GM21447 (cell line): ENCODE measurements at regions not wholly inside any gene's neighbourhood (a gene's known extent, or its start where the extent isn't known, plus 50 kb on each side); places are given as distances from the start of the nearest gene placed in this dataset.
"Not testable (repeated sequence)": the region's sequence is repeated elsewhere in the genome, so short reads cannot be mapped to it uniquely, and the experiment has no call there.

Source experiments
- ATAC-seq: cut with Tn5 transposase; IDR thresholded peaks from one replicate; pipeline ENCODE4 v1.9.1; 2021; ENCODE audit not compliant: unreplicated experiment

GRCh38 chr5:124892185-124892848 lies 145.9 kb upstream of the ZNF608 start:
- no peak for ATAC-seq

GRCh38 chr5:124894541-124894940 lies 148.1 kb upstream of the ZNF608 start:
- ATAC-seq = no peak

- ATAC-seq = no peak
These were observed 148.8 kb upstream of the ZNF608 start for GRCh38 chr5:124895236-124895635.

- no peak for ATAC-seq
These were observed 154.6 kb upstream of the ZNF608 start for GRCh38 chr5:124901081-124901480.

GRCh38 chr5:124902097-124902821 lies 155.8 kb upstream of the ZNF608 start:
- peak; percentile 99 for ATAC-seq

GRCh38 chr5:124905256-124906130 lies 159.1 kb upstream of the ZNF608 start:
- no peak for ATAC-seq

GRCh38 chr5:124906339-124907097 lies 160.1 kb upstream of the ZNF608 start:
- ATAC-seq = no peak

- ATAC-seq = no peak
These were observed 160.7 kb upstream of the ZNF608 start for GRCh38 chr5:124907098-124907644.

GRCh38 chr5:124908581-124909451 lies 162.4 kb upstream of the ZNF608 start:
- peak; percentile 71 for ATAC-seq

GRCh38 chr5:124909734-124910133 lies 163.3 kb upstream of the ZNF608 start:
- ATAC-seq = no peak

- no peak for ATAC-seq
These were observed 164.0 kb upstream of the ZNF608 start for GRCh38 chr5:124910354-124911016.

- no peak for ATAC-seq
These were observed 166.3 kb upstream of the ZNF608 start for GRCh38 chr5:124912638-124913328.

GRCh38 chr5:124913329-124913653 lies 166.9 kb upstream of the ZNF608 start:
- no peak for ATAC-seq

GRCh38 chr5:124916313-124916712 lies 169.9 kb upstream of the ZNF608 start:
- not testable (repeated sequence) for ATAC-seq

GRCh38 chr5:124918618-124919017 lies 172.2 kb upstream of the ZNF608 start:
- ATAC-seq = no peak

GRCh38 chr5:124919076-124919475 lies 172.6 kb upstream of the ZNF608 start:
- no peak for ATAC-seq

- ATAC-seq = no peak
These were observed 173.5 kb upstream of the ZNF608 start for GRCh38 chr5:124919747-124920525.
